ENCODE measurements at regions not wholly inside any gene's neighbourhood (a gene's known extent, or its start where the extent isn't known, plus 50 kb on each side); places are given as distances from the start of the nearest gene placed in this dataset.

DNA sequence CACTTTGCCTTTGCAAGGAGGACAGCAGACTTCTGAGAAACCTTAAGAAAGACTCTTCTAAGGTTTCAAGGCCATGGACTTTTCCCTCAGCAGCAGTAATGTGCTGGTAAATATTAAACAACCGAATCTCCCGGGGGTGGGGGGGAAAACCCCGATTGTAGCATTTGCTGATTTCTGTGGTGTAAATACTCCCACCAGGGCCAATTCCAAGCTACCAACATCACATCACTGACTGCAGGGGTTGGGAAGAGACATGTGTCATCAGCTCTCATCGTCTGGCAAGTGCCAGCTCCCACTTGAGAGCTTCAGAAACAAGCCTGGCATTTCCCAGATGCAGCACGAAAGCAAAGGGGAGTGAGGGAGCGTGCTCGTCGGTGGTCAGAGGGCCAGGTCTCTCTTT is 101.2 kb downstream of the BCOR start:
- no peak for DNase-seq
- Histone ChIP-seq H3K9me3 (no peaks in the 10 kb centered on the region), H3K27me3 (no peaks in the 10 kb centered on the region), H3K36me3 (no peaks in the 10 kb centered on the region), H3K27ac (no peak overlapping the region), H3K4me1 (no peaks in the 10 kb centered on the region), H3K4me3 (no peak overlapping the region)
- 77 to 83% methylated on average over 4 to 6 of the region's 8 CpGs for WGBS, 2 donors
- intact Hi-C loops (cut with DNase I), result no loop called here
- TF ChIP-seq POLR2A (IDR thresholded peaks at IDR 0.05), result no peak
- TF ChIP-seq, protein P1, sequence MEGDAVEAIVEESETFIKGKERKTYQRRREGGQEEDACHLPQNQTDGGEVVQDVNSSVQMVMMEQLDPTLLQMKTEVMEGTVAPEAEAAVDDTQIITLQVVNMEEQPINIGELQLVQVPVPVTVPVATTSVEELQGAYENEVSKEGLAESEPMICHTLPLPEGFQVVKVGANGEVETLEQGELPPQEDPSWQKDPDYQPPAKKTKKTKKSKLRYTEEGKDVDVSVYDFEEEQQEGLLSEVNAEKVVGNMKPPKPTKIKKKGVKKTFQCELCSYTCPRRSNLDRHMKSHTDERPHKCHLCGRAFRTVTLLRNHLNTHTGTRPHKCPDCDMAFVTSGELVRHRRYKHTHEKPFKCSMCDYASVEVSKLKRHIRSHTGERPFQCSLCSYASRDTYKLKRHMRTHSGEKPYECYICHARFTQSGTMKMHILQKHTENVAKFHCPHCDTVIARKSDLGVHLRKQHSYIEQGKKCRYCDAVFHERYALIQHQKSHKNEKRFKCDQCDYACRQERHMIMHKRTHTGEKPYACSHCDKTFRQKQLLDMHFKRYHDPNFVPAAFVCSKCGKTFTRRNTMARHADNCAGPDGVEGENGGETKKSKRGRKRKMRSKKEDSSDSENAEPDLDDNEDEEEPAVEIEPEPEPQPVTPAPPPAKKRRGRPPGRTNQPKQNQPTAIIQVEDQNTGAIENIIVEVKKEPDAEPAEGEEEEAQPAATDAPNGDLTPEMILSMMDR (IDR thresholded peaks at IDR 0.05), result no peak

GRCh38 chrX:39998636-39999406 is 98.9 kb downstream of the BCOR start:
- Histone ChIP-seq H3K27me3 (no peaks in the 10 kb centered on the region), H3K27ac (peak overlapping the region in 1 of 4 donors; percentile 17), H3K36me3 (no peaks in the 10 kb centered on the region), H3K4me3 (no peak overlapping the region), H3K9me3 (no peaks in the 10 kb centered on the region), H3K4me1 (peaks cover 0 to 15% (median 7%) of the 10 kb centered on the region in 3 donors)
- WGBS, 2 donors, result 69 to 74% methylated on average over 3 of the region's 6 CpGs
- TF ChIP-seq POLR2A (IDR thresholded peaks at IDR 0.05), result no peak
- TF ChIP-seq, protein P1 (IDR thresholded peaks at IDR 0.05), result no peak
- DNase-seq, result no peak
- intact Hi-C loops (cut with DNase I), result no loop called here

Small RNA genes lying in the stretch of these regions (small RNA-seq; reads per million reads assigned to genes)
- gene MIR1587, result 0 reads per million in 4 donors
- 0 reads per million in 4 donors for gene MIR3937
- 0 reads per million in 4 donors for gene RN7SL732P
- 0 reads per million in 4 donors for gene RNU6-591P
